ENCODE measurements at regions not wholly inside any gene's neighbourhood (a gene's known extent, or its start where the extent isn't known, plus 50 kb on each side); places are given as distances from the start of the nearest gene placed in this dataset.

DNA sequence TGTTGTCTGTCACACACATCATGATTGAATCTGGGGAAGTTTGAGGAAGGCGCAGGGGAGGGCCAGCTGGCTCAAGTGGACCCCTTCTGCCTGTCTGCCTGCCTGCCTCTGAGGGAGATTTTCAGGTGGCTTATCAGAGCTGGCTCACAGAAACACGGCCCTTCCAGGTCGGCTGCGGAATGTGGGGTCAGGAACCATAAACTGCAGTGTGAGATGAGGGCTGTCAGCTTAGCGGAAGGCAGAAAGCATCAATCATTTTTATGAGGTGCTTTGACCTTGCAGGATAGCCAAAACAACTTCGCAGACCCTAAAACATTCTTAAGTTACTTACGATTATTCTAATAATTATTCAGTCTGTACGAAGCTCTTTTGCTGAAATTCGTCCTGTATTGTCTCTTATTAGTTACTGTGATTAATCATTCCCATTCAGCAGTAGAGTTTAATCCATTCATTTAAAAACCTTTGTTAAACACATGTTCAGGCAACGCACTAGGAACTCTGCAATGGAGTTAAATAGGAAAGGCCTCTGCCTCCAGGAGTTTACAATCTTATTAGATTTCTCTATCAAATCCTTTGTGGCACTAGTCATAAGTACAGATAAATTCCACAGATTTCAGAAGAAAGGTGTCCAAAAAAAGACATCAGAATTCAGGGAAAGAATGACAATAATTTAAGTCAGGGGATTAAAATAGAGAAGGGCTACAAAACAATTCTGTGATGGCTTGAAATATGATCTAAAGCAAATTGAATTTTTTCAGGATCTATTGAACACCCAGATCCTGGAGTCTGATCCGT is 371.6 kb downstream of the HRH4 start:
- POLR2A ChIA-PET = no interaction called here
- no peak overlapping the region for H2AFZ ChIP-seq (ENCODE audit: low read length)
- no peaks in the 10 kb centered on the region for H3K9me3 ChIP-seq (ENCODE audit: low read length)
- H3K9me2 ChIP-seq (ENCODE audit: insufficient read depth, low read length) = no peaks in the 10 kb centered on the region
- no peak overlapping the region for H3K27ac ChIP-seq (ENCODE audit: low read depth, low read length, poor library complexity, severe bottlenecking)
- H3K4me1 ChIP-seq (ENCODE audit: insufficient read depth, low read length, poor library complexity, severe bottlenecking) = no peaks in the 10 kb centered on the region
- H3K4me3 ChIP-seq (ENCODE audit: low read depth, low read length, poor library complexity, severe bottlenecking) = no peak overlapping the region
- intact Hi-C loops (cut with micrococcal nuclease; ENCODE audit: unreplicated experiment) = no loop called here
- no peaks in the 10 kb centered on the region for H3K36me3 ChIP-seq (ENCODE audit: insufficient read depth, low read length)
- CTCF ChIA-PET (ENCODE audit: unreplicated experiment) = no interaction called here
- H3K79me2 ChIP-seq (ENCODE audit: insufficient read depth, low read depth, low read length) = no peaks in the 10 kb centered on the region
- BruUV-seq (replicated peaks) = no TSS peak
- H3K4me2 ChIP-seq (ENCODE audit: low read length) = no peak overlapping the region
- TF ChIP-seq, protein P1, sequence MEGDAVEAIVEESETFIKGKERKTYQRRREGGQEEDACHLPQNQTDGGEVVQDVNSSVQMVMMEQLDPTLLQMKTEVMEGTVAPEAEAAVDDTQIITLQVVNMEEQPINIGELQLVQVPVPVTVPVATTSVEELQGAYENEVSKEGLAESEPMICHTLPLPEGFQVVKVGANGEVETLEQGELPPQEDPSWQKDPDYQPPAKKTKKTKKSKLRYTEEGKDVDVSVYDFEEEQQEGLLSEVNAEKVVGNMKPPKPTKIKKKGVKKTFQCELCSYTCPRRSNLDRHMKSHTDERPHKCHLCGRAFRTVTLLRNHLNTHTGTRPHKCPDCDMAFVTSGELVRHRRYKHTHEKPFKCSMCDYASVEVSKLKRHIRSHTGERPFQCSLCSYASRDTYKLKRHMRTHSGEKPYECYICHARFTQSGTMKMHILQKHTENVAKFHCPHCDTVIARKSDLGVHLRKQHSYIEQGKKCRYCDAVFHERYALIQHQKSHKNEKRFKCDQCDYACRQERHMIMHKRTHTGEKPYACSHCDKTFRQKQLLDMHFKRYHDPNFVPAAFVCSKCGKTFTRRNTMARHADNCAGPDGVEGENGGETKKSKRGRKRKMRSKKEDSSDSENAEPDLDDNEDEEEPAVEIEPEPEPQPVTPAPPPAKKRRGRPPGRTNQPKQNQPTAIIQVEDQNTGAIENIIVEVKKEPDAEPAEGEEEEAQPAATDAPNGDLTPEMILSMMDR (conservative IDR thresholded peaks at IDR 0.05; ENCODE audit: low read length) = no peak
- TF ChIP-seq EZH2phosphoT487 (IDR thresholded peaks at IDR 0.05; ENCODE audit: borderline replicate concordance, low read depth, low read length) = no peak
- H4K20me1 ChIP-seq (ENCODE audit: insufficient read depth, low read length) = no peaks in the 10 kb centered on the region
- DNase-seq (ENCODE audit: low spot score) = no peak

DNA sequence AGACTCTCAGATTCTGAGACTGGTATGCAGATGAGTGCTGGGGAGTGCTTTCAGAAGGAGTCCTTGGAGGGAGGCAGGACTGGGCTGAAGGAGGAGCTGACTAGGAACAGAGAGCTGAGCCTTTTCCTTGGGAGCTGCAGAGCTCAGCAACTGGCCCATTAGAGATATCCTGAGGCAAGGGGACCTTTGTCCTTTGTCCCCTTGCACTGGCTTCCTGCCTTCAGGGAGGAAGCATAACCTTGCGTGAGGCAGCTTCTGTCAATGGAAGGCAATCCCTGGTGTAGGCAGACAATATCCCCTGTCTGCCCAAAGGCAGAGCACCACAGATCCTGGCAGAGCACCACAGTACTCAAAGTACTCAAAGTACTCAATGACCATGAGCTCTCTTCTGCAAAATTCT is 375.3 kb downstream of the HRH4 start:
- intact Hi-C loops (cut with micrococcal nuclease; ENCODE audit: unreplicated experiment) = no loop called here
- no TSS peak for BruUV-seq (replicated peaks)
- ChIA-PET POLR2A (interaction anchor here (0.6 kb wide), 1 partner anchor 906 kb away, joined by 3 read pairs; no protein-coding TSS in a partner anchor), CTCF (ENCODE audit: unreplicated experiment) (no interaction called here)
- H4K20me1 ChIP-seq (ENCODE audit: insufficient read depth, low read length) = no peaks in the 10 kb centered on the region
- no peaks in the 10 kb centered on the region for H3K36me3 ChIP-seq (ENCODE audit: insufficient read depth, low read length)
- no peak overlapping the region for H2AFZ ChIP-seq (ENCODE audit: low read length)
- H3K27ac ChIP-seq (ENCODE audit: low read depth, low read length, poor library complexity, severe bottlenecking) = no peak overlapping the region
- H3K4me1 ChIP-seq (ENCODE audit: insufficient read depth, low read length, poor library complexity, severe bottlenecking) = no peaks in the 10 kb centered on the region
- no peak for DNase-seq (ENCODE audit: low spot score)
- H3K9me3 ChIP-seq (ENCODE audit: low read length) = no peaks in the 10 kb centered on the region
- H3K9me2 ChIP-seq (ENCODE audit: insufficient read depth, low read length) = no peaks in the 10 kb centered on the region
- TF ChIP-seq, protein P1 (conservative IDR thresholded peaks at IDR 0.05; ENCODE audit: low read length) = no peak
- TF ChIP-seq EZH2phosphoT487 (IDR thresholded peaks at IDR 0.05; ENCODE audit: borderline replicate concordance, low read depth, low read length) = no peak
- H3K79me2 ChIP-seq (ENCODE audit: insufficient read depth, low read depth, low read length) = no peaks in the 10 kb centered on the region
- H3K4me2 ChIP-seq (ENCODE audit: low read length) = no peak overlapping the region
- no peak overlapping the region for H3K4me3 ChIP-seq (ENCODE audit: low read depth, low read length, poor library complexity, severe bottlenecking)

DNA sequence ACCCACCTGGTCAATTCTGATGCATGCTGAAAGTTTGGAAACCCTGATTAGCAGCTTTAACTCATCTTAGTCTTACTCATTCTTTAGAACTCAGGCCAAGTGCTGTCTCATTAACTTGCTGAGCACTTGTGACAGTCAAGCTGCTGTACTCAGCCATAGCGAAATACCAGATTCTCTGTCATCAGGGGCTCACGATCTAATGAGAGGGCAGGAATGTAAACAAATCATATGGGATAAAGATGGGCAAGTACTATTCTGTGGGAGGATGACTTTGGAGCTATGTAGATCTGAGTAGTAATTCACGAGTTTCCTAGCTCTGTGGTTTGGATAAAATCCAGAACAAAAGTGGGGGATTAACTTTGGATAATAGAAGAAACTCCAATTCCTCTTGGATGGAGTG is 376.6 kb downstream of the HRH4 start:
- Histone ChIP-seq H3K79me2 (ENCODE audit: insufficient read depth, low read depth, low read length) (no peaks in the 10 kb centered on the region), H3K36me3 (ENCODE audit: insufficient read depth, low read length) (no peaks in the 10 kb centered on the region), H3K4me2 (ENCODE audit: low read length) (no peak overlapping the region), H3K4me1 (ENCODE audit: insufficient read depth, low read length, poor library complexity, severe bottlenecking) (no peaks in the 10 kb centered on the region), H4K20me1 (ENCODE audit: insufficient read depth, low read length) (no peaks in the 10 kb centered on the region), H2AFZ (ENCODE audit: low read length) (no peak overlapping the region), H3K4me3 (ENCODE audit: low read depth, low read length, poor library complexity, severe bottlenecking) (no peak overlapping the region), H3K27ac (ENCODE audit: low read depth, low read length, poor library complexity, severe bottlenecking) (no peak overlapping the region), H3K9me2 (ENCODE audit: insufficient read depth, low read length) (no peaks in the 10 kb centered on the region), H3K9me3 (ENCODE audit: low read length) (no peaks in the 10 kb centered on the region)
- ChIA-PET POLR2A (no interaction called here), CTCF (ENCODE audit: unreplicated experiment) (no interaction called here)
- TF ChIP-seq, protein P1 (conservative IDR thresholded peaks at IDR 0.05; ENCODE audit: low read length) = no peak
- TF ChIP-seq EZH2phosphoT487 (IDR thresholded peaks at IDR 0.05; ENCODE audit: borderline replicate concordance, low read depth, low read length) = no peak
- BruUV-seq (replicated peaks) = no TSS peak
- intact Hi-C loops (cut with micrococcal nuclease; ENCODE audit: unreplicated experiment) = no loop called here
- DNase-seq (ENCODE audit: low spot score) = no peak

Data from OCI-LY7 (cell line).